Muscle of back (tissue), 3 donors: ENCODE measurements at regions not wholly inside any gene's neighbourhood (a gene's known extent, or its start where the extent isn't known, plus 50 kb on each side); places are given as distances from the start of the nearest gene placed in this dataset.
"Not testable (repeated sequence)": the region's sequence is repeated elsewhere in the genome, so short reads cannot be mapped to it uniquely, and the experiment has no call there.

Experiments
- DNase-seq, 3 donors: peaks; one replicate each; pipeline versions ENCODE4 v3.0.0 to v3.0.0-alpha.2; 2013

DNA sequence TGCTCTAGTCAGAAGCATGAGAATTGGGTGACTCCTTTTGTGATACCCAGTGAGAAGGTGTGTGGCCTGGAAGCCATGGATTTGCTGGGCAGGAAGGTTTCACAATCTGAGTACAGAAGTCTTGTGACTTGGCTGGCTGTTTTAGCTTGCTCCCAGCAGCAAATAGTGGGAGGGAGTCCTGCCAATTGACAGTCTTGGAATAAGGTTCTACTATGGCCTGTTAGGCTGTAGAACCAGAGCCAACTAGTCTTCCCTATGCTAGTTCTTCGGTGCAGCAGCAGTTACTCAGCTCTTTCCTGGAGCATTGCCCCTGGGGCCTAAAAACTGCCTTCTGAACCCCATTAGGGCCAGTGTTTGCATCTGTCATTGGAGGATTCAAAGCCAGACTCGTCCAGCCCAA, 1935.4 kb upstream of the PCDH20 start:
- no peak for DNase-seq

DNA sequence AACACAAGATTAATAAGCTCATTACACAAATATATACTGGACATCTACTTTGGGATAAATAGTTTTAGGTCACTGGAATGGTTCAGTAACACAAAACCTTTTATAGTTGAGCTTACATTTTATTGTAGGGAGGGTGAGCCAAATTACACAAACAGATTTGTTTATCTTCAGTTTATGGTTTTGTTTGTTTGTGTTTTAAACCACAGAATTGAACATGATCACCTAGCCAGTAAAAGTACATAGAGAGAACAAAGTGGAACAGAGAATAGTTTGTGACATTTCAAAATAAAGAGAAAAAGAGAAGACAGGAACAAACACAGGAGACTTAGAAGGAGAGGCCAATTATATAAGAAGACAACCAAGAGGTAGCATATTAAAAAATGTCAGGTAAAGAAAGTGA, 1930.2 kb upstream of the PCDH20 start:
- no peak for DNase-seq

- no peak for DNase-seq
Observed at GRCh38 chr13:63344711-63345110, 1929.1 kb upstream of the PCDH20 start.

GRCh38 chr13:63337921-63338320, 1922.3 kb upstream of the PCDH20 start:
- no peak for DNase-seq

- no peak for DNase-seq
Observed at GRCh38 chr13:63337041-63337440, 1921.4 kb upstream of the PCDH20 start.

GRCh38 chr13:63336549-63336948, 1920.9 kb upstream of the PCDH20 start:
- no peak for DNase-seq

DNA sequence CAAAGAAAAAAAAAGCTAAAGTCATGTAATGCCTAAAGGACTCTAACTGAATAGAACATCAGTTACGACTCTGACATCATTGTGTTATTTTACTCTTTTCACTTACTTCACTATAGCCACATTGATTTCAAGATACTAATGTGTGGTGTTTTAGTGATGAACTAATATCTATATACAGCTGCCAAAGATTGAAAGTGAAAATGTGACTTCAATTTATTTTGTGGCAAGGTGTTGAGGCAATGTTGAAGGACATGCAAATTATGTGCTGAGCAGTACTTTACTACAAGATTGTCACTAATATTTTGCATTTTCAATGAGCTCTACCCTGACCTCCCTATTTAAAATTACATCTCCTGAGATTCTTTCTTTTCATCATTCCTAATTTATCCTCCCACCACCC, 1911.9 kb upstream of the PCDH20 start:
- no peak for DNase-seq

GRCh38 chr13:63323441-63323840, 1907.8 kb upstream of the PCDH20 start:
- no peak for DNase-seq

DNA sequence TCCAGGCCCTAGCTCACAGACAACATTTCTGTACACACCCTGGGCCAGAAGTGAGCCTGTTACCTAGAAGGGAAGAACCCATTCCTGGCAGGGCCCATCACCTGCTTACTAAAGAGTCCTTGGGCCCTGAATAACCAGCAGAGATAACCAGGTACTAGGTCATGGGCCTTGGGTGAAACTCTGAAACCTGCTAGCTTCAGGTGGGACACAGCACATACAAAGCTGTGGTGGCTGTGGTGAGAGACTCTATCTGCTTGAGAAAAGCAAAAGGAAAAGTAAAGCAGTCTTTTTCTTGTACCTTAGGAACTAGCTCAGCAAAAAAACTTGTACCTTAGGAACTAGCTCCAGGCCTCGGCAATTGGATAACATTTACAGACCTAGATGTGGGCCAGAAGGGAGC, 1895.9 kb upstream of the PCDH20 start:
- DNase-seq: no peak

DNA sequence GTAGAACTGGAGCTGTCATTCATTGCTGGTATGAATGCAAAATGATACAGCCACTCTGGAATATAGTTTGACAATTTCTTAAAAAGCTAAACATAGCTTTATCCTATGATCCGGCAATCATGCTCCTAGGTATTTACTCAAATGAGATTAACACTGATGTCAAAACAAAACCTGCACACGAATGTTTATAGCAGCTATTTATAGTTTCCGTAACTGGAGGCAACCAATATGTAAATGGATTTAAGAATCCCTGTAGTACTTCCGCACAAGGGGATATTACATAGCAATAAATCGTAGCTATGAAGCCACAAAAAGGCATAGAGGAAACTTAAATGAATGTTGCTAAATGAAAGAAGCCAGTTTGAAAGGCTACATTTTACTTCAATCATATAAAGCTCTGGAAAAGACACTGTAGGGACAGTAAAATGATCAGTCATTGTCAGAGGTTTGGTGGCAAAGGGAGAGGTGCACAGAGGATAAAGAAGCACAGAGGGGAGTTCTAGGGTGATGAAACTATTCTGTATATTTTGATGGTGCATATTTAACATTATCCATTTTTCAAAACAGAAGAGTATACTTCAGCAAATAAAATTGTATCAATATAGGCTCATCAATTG, 1893.0 kb upstream of the PCDH20 start:
- DNase-seq: no peak

- no peak for DNase-seq
Observed at GRCh38 chr13:63307228-63307627, 1891.6 kb upstream of the PCDH20 start.

DNA sequence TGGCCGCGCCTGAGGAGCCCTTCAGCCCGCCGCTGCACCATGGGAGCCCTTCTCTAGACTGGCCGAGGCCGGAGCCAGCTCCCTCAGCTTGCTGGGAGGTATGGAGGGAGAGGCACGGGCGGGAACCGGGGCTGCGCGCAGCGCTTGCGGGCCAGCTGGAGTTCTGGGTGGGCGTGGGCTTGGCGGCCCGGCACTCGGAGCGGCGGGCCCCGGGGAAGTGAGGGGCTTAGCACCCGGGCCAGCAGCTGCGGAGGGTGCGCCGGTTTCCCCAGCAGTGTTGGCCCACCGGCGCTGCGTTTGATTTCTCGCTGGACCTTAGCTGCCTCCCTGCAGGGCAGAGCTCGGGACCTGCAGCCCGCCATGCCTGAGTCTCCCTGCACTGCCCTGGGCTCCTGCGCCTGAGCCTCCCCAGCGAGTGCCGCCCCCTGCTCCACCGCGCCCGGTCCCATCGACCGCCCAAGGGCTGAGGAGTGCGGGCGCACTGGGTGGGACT, 1890.0 kb upstream of the PCDH20 start:
- no peak for DNase-seq

GRCh38 chr13:63304497-63304896, 1888.8 kb upstream of the PCDH20 start:
- DNase-seq: no peak

GRCh38 chr13:63299866-63300394, 1884.3 kb upstream of the PCDH20 start:
- no peak for DNase-seq

- DNase-seq: no peak
Observed at GRCh38 chr13:63297163-63297562, 1881.5 kb upstream of the PCDH20 start.

DNA sequence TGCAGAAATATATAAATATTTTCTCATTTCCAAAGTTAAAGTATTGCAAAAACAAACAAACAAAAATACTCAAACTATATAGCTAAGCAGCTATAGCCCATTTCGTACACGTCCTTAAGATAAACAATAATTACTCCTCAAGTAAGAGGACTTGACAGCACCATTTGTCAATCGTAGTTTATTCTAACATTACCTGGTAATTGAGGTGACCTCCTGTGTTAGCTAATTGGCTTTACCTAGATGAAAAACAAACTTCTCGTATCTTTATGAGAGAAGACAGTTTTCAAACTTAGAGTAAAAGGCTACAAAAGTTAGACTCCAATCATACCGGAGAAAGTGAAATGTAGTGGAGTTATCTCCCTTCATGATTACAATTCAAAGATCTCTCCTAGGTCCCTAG, 1876.1 kb upstream of the PCDH20 start:
- no peak for DNase-seq

GRCh38 chr13:63288576-63288975, 1872.9 kb upstream of the PCDH20 start:
- peak in 1 of 3 donors; percentile 23 for DNase-seq

- DNase-seq: no peak
Observed at GRCh38 chr13:63287926-63288325, 1872.3 kb upstream of the PCDH20 start.

DNA sequence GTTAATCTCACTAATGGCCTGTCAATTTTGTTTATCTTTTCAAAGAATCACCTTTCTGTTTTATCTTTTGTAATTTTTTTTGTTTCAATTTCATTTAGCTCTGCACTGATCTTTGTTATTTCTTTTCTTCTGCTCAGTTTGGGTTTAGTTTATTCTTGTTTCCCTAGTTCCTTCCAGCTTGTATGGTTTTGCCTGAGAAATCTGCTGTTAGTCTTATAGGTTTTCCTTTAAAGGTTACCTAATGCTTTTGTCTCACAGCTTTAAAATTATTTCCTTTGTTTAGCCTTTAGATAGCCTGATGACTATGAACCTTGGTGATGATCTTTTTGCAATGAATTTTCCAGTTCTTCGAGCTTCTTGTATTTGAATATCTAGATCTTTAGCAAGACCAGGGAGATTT, 1869.8 kb upstream of the PCDH20 start:
- no peak for DNase-seq

DNA sequence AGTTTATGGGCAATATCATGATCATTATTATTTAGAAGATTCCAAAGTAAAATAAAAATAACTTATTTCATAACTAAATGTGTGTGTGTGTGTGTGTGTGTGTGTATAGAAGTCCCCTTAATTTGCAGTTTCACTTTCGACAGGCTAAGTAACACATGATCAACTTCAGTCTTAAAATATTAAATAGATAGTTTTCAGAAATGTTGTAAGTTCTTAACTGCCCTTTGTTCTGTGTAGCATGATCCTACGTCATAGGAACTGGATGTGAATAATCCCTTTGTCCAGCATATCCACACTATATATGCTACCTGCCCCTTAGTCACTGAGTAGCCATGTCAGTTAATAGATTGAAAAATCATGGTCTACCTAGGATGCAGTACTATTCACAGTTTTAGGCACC, 1863.5 kb upstream of the PCDH20 start:
- no peak for DNase-seq

- no peak for DNase-seq
Observed at GRCh38 chr13:63274772-63275171, 1859.1 kb upstream of the PCDH20 start.

DNA sequence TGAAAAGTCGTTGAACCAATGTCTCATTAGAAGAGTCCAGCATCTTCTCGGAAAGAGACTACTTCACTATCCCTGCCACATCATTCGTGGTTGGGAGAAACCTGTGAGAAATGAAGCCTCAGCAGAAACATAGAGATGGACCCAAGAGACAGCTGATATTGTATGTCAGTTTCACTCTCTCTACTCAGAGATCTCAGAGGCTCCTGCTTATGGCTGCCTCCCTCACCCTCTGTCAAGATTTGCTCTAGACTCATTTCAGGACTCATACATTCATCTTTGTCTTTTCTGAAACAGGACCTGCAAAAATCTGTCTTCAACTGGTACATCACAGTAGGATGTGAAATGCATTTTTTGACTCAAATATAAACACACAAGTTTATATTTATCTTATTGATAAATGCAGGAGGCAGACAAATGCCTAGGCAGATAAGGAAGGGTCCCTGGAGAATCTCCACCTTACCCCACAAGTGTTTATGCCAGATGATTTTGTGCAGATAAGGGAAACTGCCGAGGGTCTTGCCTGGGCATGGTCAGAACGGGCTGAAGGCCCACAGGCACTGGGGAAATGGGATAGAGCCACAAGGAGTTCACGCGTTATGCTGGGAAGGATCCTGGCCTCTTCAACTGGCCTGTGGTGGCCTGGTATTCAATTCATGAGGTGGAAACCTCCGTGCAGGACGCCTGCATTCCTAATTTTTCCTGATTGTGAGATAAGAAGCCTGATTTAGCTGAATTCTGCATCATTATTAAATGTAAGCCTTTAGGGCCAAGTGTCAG, 1834.0 kb upstream of the PCDH20 start:
- no peak for DNase-seq

- DNase-seq: not testable (repeated sequence)
Observed at GRCh38 chr13:63236667-63237396, 1821.2 kb upstream of the PCDH20 start.
